ENCODE measurements at regions not wholly inside any gene's neighbourhood (a gene's known extent, or its start where the extent isn't known, plus 50 kb on each side); places are given as distances from the start of the nearest gene placed in this dataset.

GRCh38 chr12:125434936-125435443 is 369.8 kb downstream of the AACS start (continued):
- TF ChIP-seq CHD7 (IDR thresholded peaks at IDR 0.05; ENCODE audit: insufficient replicate concordance, low read length): no peak
- TF ChIP-seq CHD1 (IDR thresholded peaks at IDR 0.05; ENCODE audit: low read depth, low read length): no peak
- no peak for TF ChIP-seq ATF2 (IDR thresholded peaks at IDR 0.05; ENCODE audit: low read length)
- TF ChIP-seq HDAC2 (IDR thresholded peaks at IDR 0.05; ENCODE audit: borderline replicate concordance in 1 of 2, low read depth in 2 of 2, low read length in 2 of 2): no peak
- no peak for TF ChIP-seq POU5F1 (IDR thresholded peaks at IDR 0.05; ENCODE audit: low read depth, low read length)
- no peak for TF ChIP-seq EZH2 (IDR thresholded peaks at IDR 0.05; ENCODE audit: low read depth, low read length, severe bottlenecking)
- TF ChIP-seq TAF1 (IDR thresholded peaks at IDR 0.05; ENCODE audit: low read depth, low read length): no peak
- no peak for TF ChIP-seq TEAD4 (IDR thresholded peaks at IDR 0.05; ENCODE audit: low read depth, low read length)
- TF ChIP-seq RNF2 (IDR thresholded peaks at IDR 0.05; ENCODE audit: borderline replicate concordance, low read depth, low read length, missing control alignments, poor library complexity, severe bottlenecking): no peak
